Activated naive CD8-positive, alpha-beta T cell treated with anti-CD3 and anti-CD28 coated beads, Interleukin-2, amount 10 ng/mL, durations not matched to agents 7 days and 5 days (primary cell): ENCODE measurements at regions not wholly inside any gene's neighbourhood (a gene's known extent, or its start where the extent isn't known, plus 50 kb on each side); places are given as distances from the start of the nearest gene placed in this dataset. TPM values are rescaled to one million over a fixed set of nuclear protein-coding genes. Genes with fewer than 3 reads are reported as not detected.

ENCODE experiments used
- microRNA-seq: library from miRNA; unstranded; fragments of <30 nt; microRNA quantifications from one replicate; pipeline ENCODE4 v1.2.0, GENCODE V29; 2022

Small RNAs in the stretch of these regions (microRNA-seq; reads per million reads assigned to microRNA genes)
- gene MIR1-1 (not detected), gene MIR133A2 (not detected)
